GM20000 (cell line): ENCODE measurements at regions not wholly inside any gene's neighbourhood (a gene's known extent, or its start where the extent isn't known, plus 50 kb on each side); places are given as distances from the start of the nearest gene placed in this dataset.

ENCODE experiments used
- DNase-seq: peaks from one replicate; pipeline ENCODE4 v3.0.0; 2012; ENCODE audit warnings: low spot score
- TF ChIP-seq, protein P1 (sequence below): IDR thresholded peaks from 2 replicates; pipeline ENCODE4 v1.5.1; 2012; ENCODE audit warnings: mild to moderate bottlenecking, control low read depth; ENCODE audit errors: extremely low read depth, missing control alignments

DNA sequence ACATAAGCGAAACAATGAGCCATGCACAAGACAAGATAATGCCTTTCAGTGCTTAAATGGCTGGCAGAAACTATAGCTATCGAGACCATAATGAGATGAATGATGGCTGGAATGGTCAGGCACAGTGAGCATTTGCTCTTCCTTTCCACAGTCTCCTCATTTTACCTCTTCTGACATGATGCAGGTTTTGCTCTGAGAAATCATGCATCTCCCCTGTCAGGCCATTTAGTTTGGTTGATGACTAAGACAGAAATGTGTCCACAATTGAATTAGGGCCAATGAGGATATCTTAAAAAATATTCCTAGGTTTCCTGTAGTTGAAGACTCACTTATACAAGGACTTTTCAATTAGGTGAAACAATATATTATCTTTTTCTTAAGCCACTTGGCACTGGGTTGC lies 475.1 kb downstream of the TMEM232 start:
- TF ChIP-seq, protein P1, sequence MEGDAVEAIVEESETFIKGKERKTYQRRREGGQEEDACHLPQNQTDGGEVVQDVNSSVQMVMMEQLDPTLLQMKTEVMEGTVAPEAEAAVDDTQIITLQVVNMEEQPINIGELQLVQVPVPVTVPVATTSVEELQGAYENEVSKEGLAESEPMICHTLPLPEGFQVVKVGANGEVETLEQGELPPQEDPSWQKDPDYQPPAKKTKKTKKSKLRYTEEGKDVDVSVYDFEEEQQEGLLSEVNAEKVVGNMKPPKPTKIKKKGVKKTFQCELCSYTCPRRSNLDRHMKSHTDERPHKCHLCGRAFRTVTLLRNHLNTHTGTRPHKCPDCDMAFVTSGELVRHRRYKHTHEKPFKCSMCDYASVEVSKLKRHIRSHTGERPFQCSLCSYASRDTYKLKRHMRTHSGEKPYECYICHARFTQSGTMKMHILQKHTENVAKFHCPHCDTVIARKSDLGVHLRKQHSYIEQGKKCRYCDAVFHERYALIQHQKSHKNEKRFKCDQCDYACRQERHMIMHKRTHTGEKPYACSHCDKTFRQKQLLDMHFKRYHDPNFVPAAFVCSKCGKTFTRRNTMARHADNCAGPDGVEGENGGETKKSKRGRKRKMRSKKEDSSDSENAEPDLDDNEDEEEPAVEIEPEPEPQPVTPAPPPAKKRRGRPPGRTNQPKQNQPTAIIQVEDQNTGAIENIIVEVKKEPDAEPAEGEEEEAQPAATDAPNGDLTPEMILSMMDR = no peak
- no peak for DNase-seq

DNA sequence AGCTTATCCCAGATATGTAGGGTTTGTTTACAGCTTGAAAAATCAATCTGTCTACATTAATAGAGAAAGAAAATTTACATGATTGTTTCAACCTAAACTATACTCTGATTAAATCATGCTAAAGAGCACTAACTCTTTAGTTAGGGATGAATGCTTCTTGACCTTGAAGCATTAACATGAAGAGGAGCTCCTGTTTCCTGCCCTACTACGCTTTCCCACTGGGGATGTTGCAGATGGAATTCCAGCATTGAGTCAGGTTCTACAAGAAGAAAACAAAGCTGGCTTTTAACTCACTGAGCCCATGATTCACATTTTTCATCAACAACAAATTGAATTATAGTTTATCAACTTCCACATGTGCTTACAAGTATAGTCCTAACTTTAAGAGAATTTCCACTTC lies 471.3 kb downstream of the TMEM232 start:
- TF ChIP-seq, protein P1 = no peak
- no peak for DNase-seq

DNA sequence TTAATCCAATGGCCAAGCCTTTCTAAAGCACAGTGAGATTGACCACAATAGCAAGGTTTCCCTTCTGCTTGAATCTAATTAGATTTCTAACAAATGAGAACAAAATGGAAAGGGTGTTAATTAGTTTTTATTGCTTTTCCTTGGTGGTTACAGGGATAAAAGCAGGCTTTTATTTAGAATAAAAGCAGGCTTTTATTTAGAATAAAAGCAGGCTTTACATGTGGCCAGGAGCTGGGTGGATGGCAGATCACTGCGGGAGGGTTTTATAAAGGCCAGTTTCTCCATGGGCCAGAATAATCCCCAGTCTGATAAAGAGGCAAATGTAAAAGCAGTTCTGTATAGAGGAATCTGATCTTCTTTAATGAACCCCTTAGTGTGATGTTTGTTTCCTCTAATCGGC lies 470.2 kb downstream of the TMEM232 start:
- DNase-seq = no peak
- TF ChIP-seq, protein P1 = no peak

DNA sequence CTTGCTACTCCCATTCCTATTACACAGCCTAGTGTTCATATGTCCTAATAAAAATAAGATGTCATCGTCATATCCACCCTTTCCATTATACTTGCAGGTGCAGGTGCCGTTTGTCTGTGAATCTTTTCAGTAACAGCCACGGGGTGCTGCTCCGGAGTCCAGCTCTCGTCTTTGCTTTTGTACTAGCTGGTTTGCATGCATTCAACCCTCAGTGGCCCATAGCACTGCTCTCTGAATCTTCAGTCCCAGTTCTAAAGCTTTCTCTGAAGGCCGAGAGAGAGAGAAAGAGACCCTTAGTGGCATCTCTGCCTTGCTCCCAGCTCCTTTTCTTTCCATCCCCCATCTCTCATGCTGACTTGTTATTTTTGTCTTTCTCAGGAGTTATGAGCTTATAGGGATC lies 468.5 kb downstream of the TMEM232 start:
- no peak for DNase-seq

DNA sequence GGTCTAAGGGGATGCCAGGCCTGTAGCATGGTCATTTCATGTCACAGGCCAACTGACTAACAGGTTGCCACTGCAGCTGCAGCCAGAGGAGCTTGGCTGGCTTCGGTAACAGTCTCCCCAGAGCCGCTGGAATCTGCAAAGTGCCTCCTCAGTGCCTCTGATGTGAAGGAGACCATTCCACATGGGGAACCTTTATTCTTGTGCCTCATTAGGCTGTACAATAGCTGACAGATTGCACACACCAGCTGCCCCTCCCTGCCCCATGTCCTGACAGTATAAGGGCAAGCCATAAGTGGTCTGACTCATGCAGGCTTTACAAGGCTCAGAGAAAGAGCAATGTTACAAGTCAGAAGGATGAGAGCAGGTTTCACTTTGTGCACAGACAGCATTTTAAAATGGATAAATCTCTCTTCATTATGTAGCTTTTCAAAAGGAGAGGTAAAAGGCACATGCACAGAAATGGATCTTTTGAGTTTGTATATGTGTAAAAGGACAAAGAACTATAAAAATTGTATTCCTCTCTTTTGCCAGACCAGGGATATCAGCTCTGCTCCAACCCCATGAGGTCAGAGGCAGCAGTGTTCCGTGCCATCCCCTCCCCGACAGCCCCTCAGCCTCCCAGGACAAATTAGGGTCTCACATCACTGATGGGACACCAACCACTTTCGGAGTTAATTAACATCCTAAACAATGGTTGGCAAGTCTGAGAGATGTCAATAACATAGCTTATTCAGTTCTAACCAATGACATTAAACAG lies 467.8 kb downstream of the TMEM232 start:
- DNase-seq = no peak
- TF ChIP-seq, protein P1 = no peak

More for the DNA sequence above, 468.5 kb downstream of the TMEM232 start:
- TF ChIP-seq, protein P1 = no peak

GRCh38 chr5:110262749-110263148 lies 463.7 kb downstream of the TMEM232 start:
- DNase-seq = no peak
- TF ChIP-seq, protein P1 = no peak

- TF ChIP-seq, protein P1 = no peak
- DNase-seq = no peak
These were observed 461.8 kb downstream of the TMEM232 start for GRCh38 chr5:110264661-110265060.
